ENCODE measurements at regions not wholly inside any gene's neighbourhood (a gene's known extent, or its start where the extent isn't known, plus 50 kb on each side); places are given as distances from the start of the nearest gene placed in this dataset.
A peak's percentile ranks its signal among the peaks of the same experiment; 100 is the strongest.
"Not testable (repeated sequence)": the region's sequence is repeated elsewhere in the genome, so short reads cannot be mapped to it uniquely, and the experiment has no call there.

DNA sequence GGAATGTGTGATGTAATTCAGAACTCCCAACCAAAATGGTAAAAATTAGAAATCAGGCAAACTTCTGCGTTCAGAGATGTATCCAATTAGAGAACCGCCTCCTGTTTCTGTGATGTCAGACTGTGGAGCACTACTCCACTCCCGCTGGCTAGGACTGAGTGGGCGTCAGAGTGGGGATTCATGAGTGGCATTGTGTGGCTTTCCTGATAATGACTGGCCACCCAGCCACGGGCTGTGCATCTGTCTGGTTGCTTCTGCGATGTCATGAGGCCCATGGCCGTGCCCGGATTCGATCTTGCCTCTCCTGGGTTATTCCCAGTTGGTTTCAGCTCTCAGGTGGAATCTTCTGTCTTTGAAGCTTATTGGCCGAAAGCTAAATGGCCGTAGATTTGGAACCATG is 87.1 kb upstream of the KCNA1 start:
- no peak for DNase-seq (ENCODE audit: low read depth)

DNA sequence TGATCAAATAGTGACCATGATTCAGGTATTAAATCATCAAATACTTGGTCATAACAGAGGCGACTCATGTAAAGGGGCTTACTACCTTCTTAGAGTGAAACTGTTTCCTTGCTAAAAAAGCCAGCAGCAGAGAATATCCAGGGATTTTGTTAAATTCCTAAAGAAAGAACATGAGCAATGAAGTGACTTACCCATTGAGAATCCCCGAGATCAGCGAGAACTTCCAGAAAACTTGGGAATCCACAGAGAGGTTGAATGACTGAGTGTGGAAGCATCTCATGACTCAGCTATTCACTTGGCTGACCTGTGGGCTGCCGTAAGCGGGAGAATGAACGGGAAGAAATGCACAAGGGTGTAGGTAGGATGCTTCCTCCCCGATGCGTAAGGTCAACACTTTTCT is 85.3 kb upstream of the KCNA1 start:
- peak; percentile 49 for DNase-seq (ENCODE audit: low read depth)

GRCh38 chr12:4825011-4825858 is 84.5 kb upstream of the KCNA1 start:
- no peak for DNase-seq (ENCODE audit: low read depth)

DNA sequence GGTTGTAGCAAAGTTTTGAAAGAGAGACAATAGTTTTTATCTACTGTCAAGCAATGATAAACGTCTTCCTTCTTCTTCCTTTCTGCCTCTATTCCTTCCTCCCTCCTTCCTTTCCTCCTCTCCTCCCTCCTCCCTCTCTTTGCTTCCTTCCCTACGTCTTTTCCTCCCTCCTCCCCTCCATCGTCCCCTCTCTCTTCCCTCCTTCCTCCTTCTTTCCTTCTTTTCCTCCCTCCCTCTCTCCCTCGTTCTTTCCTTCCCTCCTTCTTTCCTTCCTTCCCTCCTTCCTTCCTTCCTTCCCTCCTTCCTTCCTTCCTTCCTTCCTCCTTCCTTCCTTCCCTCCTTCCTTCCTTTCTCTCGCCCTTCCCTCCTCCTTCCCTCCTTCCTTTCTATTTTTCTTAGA is 82.8 kb upstream of the KCNA1 start:
- no peak for DNase-seq (ENCODE audit: low read depth)

GRCh38 chr12:4828176-4828575 is 81.5 kb upstream of the KCNA1 start:
- no peak for DNase-seq (ENCODE audit: low read depth)

DNA sequence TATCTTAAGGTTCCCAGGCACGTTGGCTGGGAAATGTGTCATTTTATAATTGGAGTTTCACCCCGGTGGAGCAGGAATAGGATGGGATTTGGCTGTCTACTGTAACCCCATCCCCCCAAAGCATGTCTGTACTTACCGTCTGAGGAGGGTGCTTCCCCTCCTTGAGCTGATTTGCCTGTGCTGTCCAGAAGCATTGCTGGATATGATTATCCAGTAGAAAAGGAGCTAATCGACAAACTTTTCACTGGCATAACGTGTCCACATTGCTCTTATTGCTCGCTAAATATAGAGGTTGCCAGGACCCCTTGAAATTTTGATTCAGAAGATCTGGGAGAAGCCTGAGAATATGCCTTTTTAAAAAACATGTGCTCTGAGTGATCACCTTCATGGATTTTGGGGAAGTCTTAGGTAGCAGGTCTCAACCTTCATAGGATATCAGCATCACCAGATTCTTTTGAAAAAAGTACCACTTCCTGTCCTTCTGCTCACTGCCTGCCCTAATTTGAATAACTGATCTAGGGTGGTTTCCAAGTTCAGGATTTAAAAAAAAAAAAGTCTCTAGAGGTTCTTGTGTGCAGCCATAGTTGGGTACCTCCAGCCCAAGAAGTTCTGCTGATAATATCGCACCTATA is 80.4 kb upstream of the KCNA1 start:
- no peak for DNase-seq (ENCODE audit: low read depth)

GRCh38 chr12:4829793-4830162 is 79.9 kb upstream of the KCNA1 start:
- no peak for DNase-seq (ENCODE audit: low read depth)

DNA sequence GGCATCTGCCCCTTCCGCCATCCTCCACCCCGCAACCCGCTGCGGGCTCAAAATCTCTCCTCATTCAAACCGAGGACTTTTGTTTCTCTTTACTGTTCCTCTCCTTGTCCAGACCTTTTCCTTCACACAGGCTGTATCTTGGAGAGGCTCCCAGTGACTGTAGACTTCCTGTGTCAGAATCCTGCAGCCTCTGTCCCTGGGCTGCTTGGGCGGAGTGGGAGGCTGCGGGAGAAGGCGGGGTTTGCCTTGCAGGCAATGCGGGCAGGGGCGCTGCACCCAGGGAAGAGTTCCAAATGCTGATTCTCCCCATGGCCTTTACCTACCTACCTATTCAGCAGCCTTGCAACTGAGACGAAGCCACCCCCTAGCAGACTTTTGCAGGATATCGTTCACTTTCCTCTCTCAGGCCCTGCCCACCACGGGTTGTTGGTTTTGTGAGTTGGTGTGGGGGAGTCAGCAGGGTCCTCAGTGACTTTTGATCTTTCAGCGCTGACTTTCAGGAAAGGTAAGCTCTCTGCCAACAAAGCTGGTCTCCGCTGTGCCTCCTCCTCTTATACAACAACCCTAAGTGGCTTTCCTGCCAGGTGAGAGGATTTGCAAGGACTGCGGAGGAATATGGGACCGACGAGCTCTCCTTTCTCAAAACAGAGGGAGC is 79.0 kb upstream of the KCNA1 start:
- DNase-seq (ENCODE audit: low read depth): no peak

GRCh38 chr12:4833053-4833452 is 76.7 kb upstream of the KCNA1 start:
- DNase-seq (ENCODE audit: low read depth): no peak

DNA sequence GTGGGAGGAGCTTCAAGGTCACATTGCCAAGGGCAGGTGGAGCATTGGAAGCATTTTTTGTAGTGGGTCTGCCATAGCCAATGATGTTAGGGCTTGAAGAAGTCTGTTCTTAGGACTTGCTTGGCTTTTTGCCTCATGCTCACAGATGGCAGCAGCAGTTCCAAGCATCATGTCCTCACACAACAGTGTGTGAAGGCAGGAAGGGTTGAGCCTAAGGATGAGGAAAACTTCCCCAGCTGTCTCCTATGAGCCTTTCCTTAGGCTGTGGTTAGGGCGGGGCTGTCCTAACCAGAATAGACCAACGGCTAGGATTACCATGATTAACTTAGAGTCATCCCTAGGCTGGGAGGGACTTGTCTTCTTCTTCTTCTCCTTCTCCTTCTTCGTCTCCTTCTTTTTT is 76.2 kb upstream of the KCNA1 start:
- no peak for DNase-seq (ENCODE audit: low read depth)

GRCh38 chr12:4842401-4842800 is 67.3 kb upstream of the KCNA1 start:
- not testable (repeated sequence) for DNase-seq (ENCODE audit: low read depth)

- no peak for DNase-seq (ENCODE audit: low read depth)
Observed at GRCh38 chr12:4843907-4844306, 65.8 kb upstream of the KCNA1 start.

DNA sequence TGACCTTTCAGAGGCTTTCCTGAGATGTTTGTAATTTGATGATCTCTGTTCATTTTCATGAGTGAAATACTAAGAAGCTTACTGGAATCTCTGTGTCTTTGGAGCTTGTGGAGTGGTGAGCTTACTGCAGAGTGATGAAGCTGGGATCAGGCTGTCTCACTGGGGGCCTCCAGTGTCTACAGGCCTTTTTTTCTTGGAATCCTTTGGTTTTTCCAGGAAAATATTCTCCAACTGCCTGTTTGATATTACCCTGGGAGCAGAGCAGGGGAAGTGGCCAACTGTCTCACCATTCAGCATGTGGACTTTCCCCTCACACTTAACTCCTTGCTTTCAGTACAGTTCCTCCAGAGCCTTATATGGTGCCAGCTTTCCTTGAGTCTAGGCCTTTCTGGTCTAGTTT is 62.0 kb upstream of the KCNA1 start:
- no peak for DNase-seq (ENCODE audit: low read depth)

- peak; percentile 20 for DNase-seq (ENCODE audit: low read depth)
Observed at GRCh38 chr12:4849115-4849541, 60.6 kb upstream of the KCNA1 start.

GRCh38 chr12:4849795-4850345 is 59.8 kb upstream of the KCNA1 start:
- DNase-seq (ENCODE audit: low read depth): no peak

- no peak for DNase-seq (ENCODE audit: low read depth)
Observed at GRCh38 chr12:4850857-4851380, 58.8 kb upstream of the KCNA1 start.

DNA sequence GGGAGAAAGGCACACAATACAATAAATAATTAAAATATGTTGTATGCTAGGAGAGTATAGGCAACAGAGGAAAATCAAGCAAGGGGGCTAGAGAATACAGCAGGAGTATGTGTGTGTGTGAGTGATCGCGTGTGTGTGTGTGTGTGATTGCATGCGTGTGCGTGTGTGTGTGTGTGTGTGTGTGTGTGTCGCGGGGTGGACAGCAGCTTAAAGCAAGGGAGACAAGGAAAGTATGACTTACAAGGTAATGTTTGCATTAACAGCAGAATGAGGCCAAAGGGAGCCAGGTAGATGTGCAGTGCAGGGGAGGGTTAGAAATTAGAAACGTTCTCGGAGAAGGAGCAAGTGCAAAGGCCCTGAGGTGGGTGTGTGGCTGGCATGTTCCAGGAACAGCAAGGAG is 57.4 kb upstream of the KCNA1 start:
- DNase-seq (ENCODE audit: low read depth): no peak

- no peak for DNase-seq (ENCODE audit: low read depth)
Observed at GRCh38 chr12:4852911-4853310, 56.8 kb upstream of the KCNA1 start.

DNA sequence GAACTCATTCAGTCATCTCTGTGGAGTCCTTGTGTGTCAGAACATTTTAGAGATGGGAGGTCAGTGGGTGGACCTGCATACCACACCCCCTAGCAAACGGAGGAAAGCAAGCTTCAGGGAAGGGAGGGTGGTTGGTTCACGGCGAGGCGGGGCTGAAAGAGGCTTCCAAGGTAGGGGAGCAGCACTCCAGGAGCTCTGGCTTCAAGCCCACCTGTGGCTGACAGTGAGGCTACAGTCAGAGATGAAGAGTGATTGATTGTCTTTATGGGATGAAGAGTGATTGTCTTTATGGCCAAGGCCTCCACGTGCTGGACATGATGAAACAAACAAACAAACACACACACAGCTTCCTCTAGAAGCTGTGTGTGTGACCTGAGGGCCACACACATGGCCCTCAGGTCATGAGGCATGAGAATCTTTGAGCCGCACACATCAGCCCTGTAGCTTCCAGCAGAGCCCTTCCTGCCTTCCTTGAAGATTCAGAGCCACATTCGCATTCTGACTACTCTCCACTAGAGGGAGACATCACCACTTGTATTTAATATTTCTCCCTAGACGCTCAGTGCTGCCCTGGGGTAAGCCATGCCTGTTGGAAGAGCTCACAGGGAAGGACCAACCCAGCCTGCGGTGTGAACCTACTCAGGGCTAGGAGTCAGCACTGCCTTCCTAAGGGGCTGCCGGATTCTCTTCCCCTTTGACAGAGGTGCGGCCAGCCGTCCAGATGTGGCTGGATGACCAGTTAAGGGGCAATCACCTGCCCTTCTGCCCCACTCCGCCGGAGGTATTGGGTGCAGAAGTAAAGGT is 54.4 kb upstream of the KCNA1 start:
- peak; percentile 59 for DNase-seq (ENCODE audit: low read depth)

DNA sequence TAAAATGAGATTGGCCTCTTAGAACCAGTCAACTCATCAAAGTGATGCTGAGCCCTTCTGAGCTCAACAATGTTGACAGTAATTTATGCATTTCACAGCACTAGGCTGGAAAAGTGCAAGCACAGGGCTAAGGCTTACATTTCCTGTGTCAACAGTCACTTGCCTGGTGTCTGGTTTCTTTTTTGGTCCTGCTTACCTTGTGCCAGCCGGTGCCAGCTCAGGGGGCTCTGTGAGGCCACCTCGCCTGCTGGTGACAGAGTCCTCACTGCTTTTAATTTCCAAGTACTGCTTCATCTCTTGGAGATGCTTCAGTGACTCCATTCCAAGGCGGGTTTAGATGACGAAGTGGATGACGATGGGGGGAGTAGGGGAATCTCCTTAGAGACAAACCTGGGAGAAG is 53.1 kb upstream of the KCNA1 start:
- no peak for DNase-seq (ENCODE audit: low read depth)

- DNase-seq (ENCODE audit: low read depth): peak; percentile 44
Observed at GRCh38 chr12:4857472-4858291, 52.0 kb upstream of the KCNA1 start.

Measured in amniotic epithelial cell (primary cell).